Smooth muscle cell (in vitro differentiated cells): ENCODE measurements at regions not wholly inside any gene's neighbourhood (a gene's known extent, or its start where the extent isn't known, plus 50 kb on each side); places are given as distances from the start of the nearest gene placed in this dataset.
"Not testable (repeated sequence)": the region's sequence is repeated elsewhere in the genome, so short reads cannot be mapped to it uniquely, and the experiment has no call there.

ENCODE experiments used
- DNase-seq: peaks from one replicate; lab custom pipeline; 2025; ENCODE audit not compliant: unreplicated experiment; lab: John Stamatoyannopoulos, UW
- H2AFZ ChIP-seq: fragments of 200-600 bp; sonication (generic); 2 replicates; pipeline ENCODE4 v1.6.0; 2016; ENCODE audit warnings: antibody characterized with exemption, low read depth, mild to moderate bottlenecking
- H3F3A ChIP-seq: fragments of 200-600 bp; sonication (generic); 2 replicates; pipeline ENCODE4 v1.6.0; 2017; ENCODE audit warnings: antibody characterized with exemption, low read depth
- H3K27ac ChIP-seq: fragments of 200-600 bp; sonication (generic); 2 replicates; pipeline ENCODE4 v1.5.1; 2016; ENCODE audit warnings: low read depth, mild to moderate bottlenecking
- H3K27me3 ChIP-seq: fragments of 200-600 bp; sonication (generic); 2 replicates; pipeline ENCODE4 v1.6.1; 2016; ENCODE audit warnings: low read depth, mild to moderate bottlenecking
- H3K36me3 ChIP-seq: fragments of 200-600 bp; sonication (generic); 2 replicates; pipeline ENCODE4 v1.5.1; 2016; ENCODE audit warnings: low read depth
- H3K4me1 ChIP-seq: fragments of 200-600 bp; sonication (generic); 2 replicates; pipeline ENCODE4 v1.5.1; 2016; ENCODE audit warnings: low read depth
- H3K4me2 ChIP-seq: fragments of 200-600 bp; sonication (generic); 2 replicates; pipeline ENCODE4 v1.6.0; 2016; ENCODE audit warnings: mild to moderate bottlenecking
- H3K4me3 ChIP-seq: fragments of 200-600 bp; sonication (generic); 2 replicates; pipeline ENCODE4 v1.5.1; 2016; ENCODE audit warnings: mild to moderate bottlenecking
- H3K79me2 ChIP-seq: fragments of 200-600 bp; sonication (generic); 2 replicates; pipeline ENCODE4 v1.6.0; 2016; ENCODE audit warnings: low read depth, mild to moderate bottlenecking
- H3K9ac ChIP-seq: fragments of 200-600 bp; sonication (generic); 2 replicates; pipeline ENCODE4 v1.6.0; 2016; ENCODE audit warnings: low read depth
- H3K9me3 ChIP-seq: fragments of 200-600 bp; sonication (generic); replicated peaks from 2 replicates; pipeline ENCODE4 v1.5.1; 2016; ENCODE audit warnings: low read depth
- H4K20me1 ChIP-seq: fragments of 200-600 bp; sonication (generic); 2 replicates; pipeline ENCODE4 v1.6.0; 2016; ENCODE audit warnings: low read depth
- CTCF ChIP-seq: fragments of 200-600 bp; sonication (generic); IDR thresholded peaks from 2 replicates; pipeline ENCODE4 v1.5.1; 2017; ENCODE audit warnings: borderline replicate concordance, mild to moderate bottlenecking, antibody characterized with exemption; ENCODE audit not compliant: insufficient read depth, poor library complexity, severe bottlenecking
- WGBS: methylation state at CpG from one replicate; pipeline ENCODE4 v1.1.7; 2016; ENCODE audit warnings: low lambda C conversion rate; 5-methylcytosine and 5-hydroxymethylcytosine counted together

- no peak overlapping the region for H2AFZ ChIP-seq
- no peak overlapping the region for H3K4me2 ChIP-seq
- no peaks in the 10 kb centered on the region for H3K27me3 ChIP-seq
- H4K20me1 ChIP-seq, result no peaks in the 10 kb centered on the region
- no peak for TF ChIP-seq CTCF
- H3K27ac ChIP-seq, result no peak overlapping the region
- DNase-seq, result no peak
- 64% methylated on average over 1 of the region's 1 CpG for WGBS
- H3K4me1 ChIP-seq, result no peaks in the 10 kb centered on the region
- no peaks in the 10 kb centered on the region for H3F3A ChIP-seq
- no peak overlapping the region for H3K4me3 ChIP-seq
- H3K79me2 ChIP-seq, result no peaks in the 10 kb centered on the region
- H3K36me3 ChIP-seq, result no peaks in the 10 kb centered on the region
- no peaks in the 10 kb centered on the region for H3K9me3 ChIP-seq
- no peak overlapping the region for H3K9ac ChIP-seq
These were observed 120.1 kb downstream of the LRRN1 start for GRCh38 chr3:3919316-3919715.

GRCh38 chr3:3923619-3924018 is 124.4 kb downstream of the LRRN1 start:
- Histone ChIP-seq H3K4me3 (no peak overlapping the region), H4K20me1 (no peaks in the 10 kb centered on the region), H2AFZ (no peak overlapping the region), H3K4me1 (no peaks in the 10 kb centered on the region), H3K36me3 (no peaks in the 10 kb centered on the region), H3K9ac (no peak overlapping the region), H3K9me3 (no peaks in the 10 kb centered on the region), H3K27me3 (no peaks in the 10 kb centered on the region), H3F3A (no peaks in the 10 kb centered on the region), H3K4me2 (no peak overlapping the region), H3K27ac (no peak overlapping the region), H3K79me2 (no peaks in the 10 kb centered on the region)
- DNase-seq, result no peak
- no peak for TF ChIP-seq CTCF
- WGBS, result 100% methylated on average over 1 of the region's 1 CpG

GRCh38 chr3:3927198-3927597 is 128.0 kb downstream of the LRRN1 start:
- Histone ChIP-seq H3F3A (no peaks in the 10 kb centered on the region), H3K27me3 (no peaks in the 10 kb centered on the region), H3K4me1 (no peaks in the 10 kb centered on the region), H3K36me3 (peaks cover 5% of the 10 kb centered on the region), H3K27ac (no peak overlapping the region), H2AFZ (no peak overlapping the region), H3K9ac (no peak overlapping the region), H3K4me2 (no peak overlapping the region), H3K4me3 (no peak overlapping the region), H3K9me3 (peaks cover 12% of the 10 kb centered on the region), H4K20me1 (no peaks in the 10 kb centered on the region), H3K79me2 (no peaks in the 10 kb centered on the region)
- 92% methylated on average over 1 of the region's 1 CpG for WGBS
- no peak for DNase-seq
- TF ChIP-seq CTCF, result no peak

GRCh38 chr3:3927965-3928364 is 128.7 kb downstream of the LRRN1 start:
- H2AFZ ChIP-seq, result no peak overlapping the region
- H3F3A ChIP-seq, result no peaks in the 10 kb centered on the region
- no peak for DNase-seq
- no peaks in the 10 kb centered on the region for H3K27me3 ChIP-seq
- H3K4me2 ChIP-seq, result no peak overlapping the region
- H3K27ac ChIP-seq, result no peak overlapping the region
- peaks cover 12% of the 10 kb centered on the region for H3K9me3 ChIP-seq
- no peaks in the 10 kb centered on the region for H3K79me2 ChIP-seq
- H3K9ac ChIP-seq, result no peak overlapping the region
- no peaks in the 10 kb centered on the region for H4K20me1 ChIP-seq
- no peak overlapping the region for H3K4me3 ChIP-seq
- H3K4me1 ChIP-seq, result no peaks in the 10 kb centered on the region
- 89% methylated on average over 1 of the region's 1 CpG for WGBS
- H3K36me3 ChIP-seq, result peaks cover 5% of the 10 kb centered on the region
- TF ChIP-seq CTCF, result no peak

GRCh38 chr3:3941380-3941779 is 142.1 kb downstream of the LRRN1 start:
- not testable (repeated sequence) for H3K4me3 ChIP-seq, H3K4me1 ChIP-seq
- WGBS, result 76% methylated on average over 8 of the region's 8 CpGs

More at GRCh38 chr3:3941380-3941779, 142.1 kb downstream of the LRRN1 start:
- not testable (repeated sequence) for H3K36me3 ChIP-seq, H2AFZ ChIP-seq, DNase-seq, H3K27me3 ChIP-seq, H3K79me2 ChIP-seq, H3K9me3 ChIP-seq, H3K4me2 ChIP-seq, H4K20me1 ChIP-seq, H3F3A ChIP-seq, H3K27ac ChIP-seq, H3K9ac ChIP-seq
